GM21723 (cell line): ENCODE measurements at regions not wholly inside any gene's neighbourhood (a gene's known extent, or its start where the extent isn't known, plus 50 kb on each side); places are given as distances from the start of the nearest gene placed in this dataset.

Experiments
- ATAC-seq: cut with Tn5 transposase; IDR thresholded peaks from one replicate; pipeline ENCODE4 v1.9.1; 2021; ENCODE audit warnings: mild to moderate bottlenecking, moderate library complexity; ENCODE audit not compliant: unreplicated experiment

GRCh38 chr4:13840502-13841190, 213.1 kb upstream of the BOD1L1 start:
- ATAC-seq: no peak

- no peak for ATAC-seq
These were observed 217.2 kb upstream of the BOD1L1 start for GRCh38 chr4:13844740-13845139.

DNA sequence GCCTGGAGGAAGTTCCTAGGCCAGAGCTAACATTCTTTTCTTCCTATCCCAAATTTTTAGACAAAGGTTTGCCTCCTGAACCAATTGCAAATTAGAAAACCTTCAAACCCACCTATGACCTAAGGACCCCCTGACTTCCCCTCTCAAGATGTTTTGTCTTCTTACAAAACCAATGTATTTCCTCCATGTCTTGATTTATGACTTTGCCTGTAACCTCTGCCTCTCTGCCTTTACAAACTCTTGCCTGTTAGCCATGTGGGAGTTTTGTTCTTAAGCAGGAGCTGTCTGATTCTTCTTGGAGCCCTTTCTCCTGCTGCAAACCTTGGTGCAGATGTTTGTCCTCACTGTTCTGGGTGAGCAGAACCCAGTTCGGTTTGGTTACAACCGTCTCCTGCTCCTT, 222.3 kb upstream of the BOD1L1 start:
- ATAC-seq: no peak

- no peak for ATAC-seq
These were observed 223.8 kb upstream of the BOD1L1 start for GRCh38 chr4:13851085-13851940.

GRCh38 chr4:13852411-13852810, 224.9 kb upstream of the BOD1L1 start:
- ATAC-seq: no peak

DNA sequence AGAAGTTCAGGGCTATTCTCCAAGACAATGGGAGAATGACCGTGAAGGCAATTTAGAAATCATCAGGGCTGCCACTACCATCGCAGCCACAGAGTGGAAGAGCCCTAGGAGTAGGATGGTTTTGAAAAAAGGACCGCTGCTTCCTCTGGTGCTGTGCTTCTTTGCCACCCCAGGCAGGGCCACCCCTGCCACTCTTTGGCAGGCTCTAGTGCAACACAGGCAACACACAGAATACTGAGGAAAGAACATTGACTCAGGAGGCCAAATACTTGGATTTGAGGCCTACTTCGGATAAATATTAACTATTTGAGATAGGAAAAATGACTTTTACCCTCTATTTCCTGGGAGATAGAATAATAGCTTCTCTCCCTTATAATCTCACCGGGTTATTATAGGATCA, 228.9 kb upstream of the BOD1L1 start:
- ATAC-seq: no peak

GRCh38 chr4:13857397-13857796, 229.9 kb upstream of the BOD1L1 start:
- no peak for ATAC-seq

GRCh38 chr4:13857800-13858199, 230.3 kb upstream of the BOD1L1 start:
- ATAC-seq: no peak

DNA sequence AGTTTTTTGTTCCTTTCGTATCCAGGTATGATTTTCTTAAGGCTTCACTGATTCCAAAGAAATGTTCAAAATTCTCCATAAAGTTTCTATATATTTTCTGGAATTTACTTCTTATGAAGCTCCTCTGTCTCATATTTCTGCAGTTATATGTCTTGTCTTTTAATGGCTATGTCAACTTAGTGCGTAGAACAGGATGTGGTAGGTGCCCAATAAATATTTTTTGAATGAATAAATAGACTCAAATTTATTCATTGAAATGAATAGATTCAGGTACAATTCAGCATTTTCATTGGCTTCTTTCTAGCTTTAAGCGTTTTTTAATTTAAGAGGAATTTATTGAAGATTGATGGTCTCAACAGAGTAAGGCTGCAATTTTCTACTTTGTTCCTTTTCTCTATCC, 231.9 kb upstream of the BOD1L1 start:
- no peak for ATAC-seq

GRCh38 chr4:13860126-13860525, 232.6 kb upstream of the BOD1L1 start:
- no peak for ATAC-seq

DNA sequence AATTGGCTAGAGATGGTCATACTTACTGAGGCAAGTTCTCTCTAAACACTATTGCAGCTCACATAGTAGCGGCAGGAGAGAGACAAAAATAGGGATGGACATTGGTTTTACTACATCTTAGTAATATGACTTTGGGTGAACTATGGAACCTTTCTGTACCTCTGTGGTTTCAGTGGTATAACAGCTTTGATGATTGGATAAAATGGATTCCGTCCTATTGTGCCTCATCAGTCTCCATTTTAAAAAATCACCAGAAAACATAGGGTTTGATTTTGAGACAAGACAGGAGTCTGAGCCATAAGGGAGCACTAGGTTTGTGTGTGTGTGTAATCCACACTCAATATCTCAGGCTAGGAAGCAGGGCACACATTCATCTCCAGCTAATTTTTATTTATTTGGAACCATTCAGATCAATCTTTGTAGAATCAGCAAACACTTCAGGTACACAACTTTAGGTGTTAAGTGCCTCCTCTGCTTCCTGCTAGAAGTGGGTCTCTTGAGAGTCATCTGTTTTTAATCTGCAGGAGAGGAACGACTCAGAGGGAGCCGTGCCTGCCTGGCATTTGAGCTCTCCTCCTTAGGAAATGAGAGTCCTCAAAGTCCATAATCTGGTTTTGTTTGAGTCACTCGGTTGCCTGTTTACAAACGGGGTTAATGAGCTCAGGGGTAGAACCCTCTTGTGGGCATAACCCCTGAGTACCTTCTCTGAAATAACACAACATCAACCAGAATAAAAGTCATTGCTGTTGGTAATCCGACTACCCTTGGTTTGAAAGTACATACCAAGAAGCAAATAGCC, 238.5 kb upstream of the BOD1L1 start:
- ATAC-seq: no peak

DNA sequence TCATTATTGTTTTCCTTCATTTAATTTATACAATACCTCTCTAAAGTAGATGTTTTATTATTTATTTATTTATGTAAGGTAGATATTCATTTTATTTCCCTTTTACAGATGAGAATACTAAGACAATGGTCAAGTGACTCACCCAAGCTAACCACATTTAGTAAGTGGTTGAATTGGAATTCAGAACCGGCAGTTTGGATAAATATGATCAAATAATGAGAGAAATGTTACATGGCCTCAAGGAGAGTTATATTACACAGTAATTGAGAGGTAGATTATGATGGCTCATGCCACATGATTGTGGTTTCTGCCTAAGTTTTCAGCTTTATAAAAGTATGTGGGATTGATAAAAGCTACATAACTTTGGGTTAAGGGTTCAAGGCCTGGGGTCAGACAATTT, 239.4 kb upstream of the BOD1L1 start:
- no peak for ATAC-seq

GRCh38 chr4:13872155-13872554, 244.6 kb upstream of the BOD1L1 start:
- no peak for ATAC-seq

- no peak for ATAC-seq
These were observed 245.4 kb upstream of the BOD1L1 start for GRCh38 chr4:13872955-13873354.

DNA sequence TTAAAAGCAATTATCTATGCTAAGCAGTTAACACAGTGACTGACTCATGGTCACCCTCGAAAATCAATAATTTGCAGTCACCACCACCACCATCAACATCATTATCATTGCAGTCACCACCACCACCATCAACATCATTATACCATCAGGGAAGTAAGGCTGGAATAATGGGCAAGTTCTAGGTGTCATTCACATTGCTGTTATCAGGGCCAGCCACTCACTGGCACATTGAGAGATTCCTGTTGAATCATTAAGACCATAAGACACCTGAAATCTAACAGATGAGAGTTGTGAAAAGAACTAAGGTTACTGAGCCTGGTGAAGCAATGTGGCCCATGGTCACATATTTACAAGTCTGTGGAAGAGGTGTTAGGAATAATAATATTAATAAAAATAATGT, 247.7 kb upstream of the BOD1L1 start:
- no peak for ATAC-seq

GRCh38 chr4:13876131-13876530, 248.6 kb upstream of the BOD1L1 start:
- no peak for ATAC-seq

GRCh38 chr4:13876940-13877339, 249.4 kb upstream of the BOD1L1 start:
- ATAC-seq: no peak

DNA sequence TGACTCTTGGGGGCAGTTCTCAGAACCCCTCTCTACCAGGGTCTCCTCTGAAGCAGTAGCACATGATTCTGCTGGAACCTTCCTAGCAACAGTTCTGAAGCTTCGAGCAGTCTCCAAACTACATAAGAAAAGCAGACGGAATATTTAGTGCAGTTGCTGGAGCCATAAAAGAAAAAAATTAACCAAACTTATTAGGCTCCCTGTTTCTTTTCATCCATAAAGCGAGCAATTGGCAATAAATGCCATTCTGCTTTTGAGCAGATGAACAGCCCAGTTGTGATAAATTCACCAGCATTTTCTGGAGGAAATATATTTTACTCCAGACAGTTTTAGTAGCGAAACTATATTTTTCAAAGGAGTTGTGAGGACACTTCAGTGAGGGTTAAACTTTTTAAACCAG, 250.1 kb upstream of the BOD1L1 start:
- no peak for ATAC-seq

DNA sequence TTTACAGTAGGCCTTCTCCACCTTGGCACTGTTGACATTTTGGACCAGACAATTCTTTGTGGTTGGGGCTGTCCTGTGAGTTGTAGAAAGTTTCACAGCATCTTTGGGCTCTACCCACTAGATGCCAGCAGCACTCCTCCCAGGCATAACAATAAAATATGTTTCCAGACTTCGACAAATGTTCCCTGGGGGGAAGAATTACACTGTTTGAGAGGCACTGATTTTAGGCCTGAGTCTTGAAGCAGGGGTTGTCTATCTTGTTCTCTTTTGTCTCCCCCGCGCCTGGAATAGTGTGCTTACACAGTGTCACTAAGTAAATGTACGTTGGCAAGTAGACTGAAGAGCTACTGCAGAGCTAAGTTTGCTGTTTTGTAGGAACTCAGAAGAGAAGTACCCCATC, 254.4 kb upstream of the BOD1L1 start:
- ATAC-seq: no peak

DNA sequence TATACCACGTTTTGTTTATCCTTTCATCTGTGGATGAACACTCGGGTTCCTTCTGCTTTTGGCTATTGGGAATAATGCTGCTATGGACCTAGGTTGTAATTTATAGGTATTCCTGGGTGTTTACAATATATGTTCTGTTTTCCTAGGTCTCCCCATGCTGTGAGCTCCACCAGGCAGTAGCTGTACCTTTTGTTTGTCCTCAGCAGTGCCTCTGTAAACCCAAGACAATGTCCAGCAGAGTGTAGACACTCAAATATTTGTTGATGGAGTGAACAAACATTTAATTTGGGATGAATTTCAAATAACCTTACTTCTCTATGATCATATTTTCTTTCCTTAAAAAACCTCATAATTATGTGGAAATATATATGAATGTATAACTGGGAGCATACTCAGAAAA, 259.5 kb upstream of the BOD1L1 start:
- ATAC-seq: no peak

GRCh38 chr4:13888112-13888511, 260.6 kb upstream of the BOD1L1 start:
- no peak for ATAC-seq

DNA sequence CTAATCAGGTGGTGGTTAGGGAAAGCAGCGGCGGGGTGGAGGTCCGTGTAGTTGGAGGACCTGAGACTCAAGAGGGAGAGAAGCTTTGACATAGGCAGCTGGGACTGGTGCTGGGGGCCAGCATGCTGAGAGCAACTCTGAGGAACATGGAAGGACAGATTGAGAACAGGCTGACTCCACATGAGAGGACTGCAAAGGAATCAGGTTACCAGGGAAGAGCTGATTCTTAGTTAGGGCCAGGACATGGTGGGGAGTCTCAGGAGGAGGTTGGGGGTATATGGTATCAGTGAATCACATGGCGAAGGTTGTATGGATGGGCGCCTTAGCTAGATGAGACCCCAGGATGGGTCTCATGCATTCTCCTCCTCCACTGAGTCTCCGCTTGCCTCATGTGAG, 264.0 kb upstream of the BOD1L1 start:
- no peak for ATAC-seq
